ENCODE measurements at regions not wholly inside any gene's neighbourhood (a gene's known extent, or its start where the extent isn't known, plus 50 kb on each side); places are given as distances from the start of the nearest gene placed in this dataset.

DNA sequence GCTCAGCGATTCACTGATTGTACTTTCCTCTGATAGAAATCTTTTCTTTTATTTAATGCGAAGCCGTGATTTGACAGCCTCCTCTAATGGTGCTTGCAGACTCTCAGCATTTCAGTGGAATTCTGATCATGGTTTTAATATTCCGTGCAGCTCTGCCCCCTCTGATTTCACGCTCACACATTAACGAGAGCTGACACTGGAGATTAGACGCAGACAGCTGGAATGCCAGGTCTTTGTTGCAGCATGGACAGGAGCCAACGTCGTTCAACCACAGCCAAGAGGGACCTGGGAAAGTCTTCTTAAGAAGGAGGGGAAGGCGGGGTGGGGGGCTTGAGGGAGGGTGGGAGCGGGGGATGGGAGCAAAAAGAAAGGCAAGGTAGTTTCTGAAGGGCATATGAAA lies 186.4 kb downstream of the BLID start:
- WGBS, 2 donors: 2 to 4% methylated on average over 11 of the region's 11 CpGs
- Histone ChIP-seq H3K36me3 (no peaks in the 10 kb centered on the region), H3K9me3 (no peaks in the 10 kb centered on the region), H3K27ac (peak overlapping the region; percentile 42 to 76 (median 61)), H3K4me3 (replicated peaks in 1 of 3) (peak overlapping the region in 1 of 3 donors; percentile 7), H3K4me1 (peaks cover 5 to 13% of the 10 kb centered on the region in 2 donors), H3K27me3 (no peaks in the 10 kb centered on the region)
- intact Hi-C loops (cut with DNase I): no loop called here
- no peak for TF ChIP-seq POLR2A (IDR thresholded peaks at IDR 0.05)
- TF ChIP-seq, protein P1, sequence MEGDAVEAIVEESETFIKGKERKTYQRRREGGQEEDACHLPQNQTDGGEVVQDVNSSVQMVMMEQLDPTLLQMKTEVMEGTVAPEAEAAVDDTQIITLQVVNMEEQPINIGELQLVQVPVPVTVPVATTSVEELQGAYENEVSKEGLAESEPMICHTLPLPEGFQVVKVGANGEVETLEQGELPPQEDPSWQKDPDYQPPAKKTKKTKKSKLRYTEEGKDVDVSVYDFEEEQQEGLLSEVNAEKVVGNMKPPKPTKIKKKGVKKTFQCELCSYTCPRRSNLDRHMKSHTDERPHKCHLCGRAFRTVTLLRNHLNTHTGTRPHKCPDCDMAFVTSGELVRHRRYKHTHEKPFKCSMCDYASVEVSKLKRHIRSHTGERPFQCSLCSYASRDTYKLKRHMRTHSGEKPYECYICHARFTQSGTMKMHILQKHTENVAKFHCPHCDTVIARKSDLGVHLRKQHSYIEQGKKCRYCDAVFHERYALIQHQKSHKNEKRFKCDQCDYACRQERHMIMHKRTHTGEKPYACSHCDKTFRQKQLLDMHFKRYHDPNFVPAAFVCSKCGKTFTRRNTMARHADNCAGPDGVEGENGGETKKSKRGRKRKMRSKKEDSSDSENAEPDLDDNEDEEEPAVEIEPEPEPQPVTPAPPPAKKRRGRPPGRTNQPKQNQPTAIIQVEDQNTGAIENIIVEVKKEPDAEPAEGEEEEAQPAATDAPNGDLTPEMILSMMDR (IDR thresholded peaks at IDR 0.05): no peak
- DNase-seq: peak; percentile 85 to 86

- DNase-seq: peak; percentile 7 to 12
These were observed 187.1 kb downstream of the BLID start for GRCh38 chr11:121928597-121929580.

DNA sequence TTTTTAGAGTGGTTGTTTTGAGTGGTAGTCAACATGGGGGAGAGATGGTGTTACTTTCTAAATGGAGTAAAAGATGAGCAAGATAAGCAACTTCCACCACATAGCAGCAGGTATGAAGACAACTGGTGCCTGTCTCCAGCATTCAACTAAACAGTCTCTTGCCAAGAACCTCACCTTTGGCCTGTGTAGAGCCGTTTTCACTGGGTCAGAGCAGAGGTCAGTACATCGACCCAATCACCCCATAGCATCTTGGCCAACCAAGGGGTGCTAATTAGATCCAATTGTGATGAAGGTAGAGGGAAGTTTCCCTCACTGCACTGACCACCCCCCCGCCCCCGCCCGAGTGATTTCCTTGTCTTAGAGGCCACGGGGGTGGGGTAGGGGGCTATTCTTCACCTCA lies 188.2 kb downstream of the BLID start:
- H3K4me3 ChIP-seq (replicated peaks in 1 of 3): no peak overlapping the region
- no peak for DNase-seq
- no peak overlapping the region for H3K27ac ChIP-seq
- WGBS, 2 donors: 85 to 92% methylated on average over 6 of the region's 6 CpGs
- peaks cover 5 to 13% of the 10 kb centered on the region in 2 donors for H3K4me1 ChIP-seq
- no peaks in the 10 kb centered on the region for H3K27me3 ChIP-seq
- H3K36me3 ChIP-seq: no peaks in the 10 kb centered on the region
- intact Hi-C loops (cut with DNase I): no loop called here
- TF ChIP-seq, protein P1 (IDR thresholded peaks at IDR 0.05): no peak
- no peak for TF ChIP-seq POLR2A (IDR thresholded peaks at IDR 0.05)
- H3K9me3 ChIP-seq: no peaks in the 10 kb centered on the region

More at GRCh38 chr11:121928597-121929580, 187.1 kb downstream of the BLID start:
- Histone ChIP-seq H3K27ac (peak overlapping the region in 2 of 3 donors; percentile 61 to 76), H3K36me3 (no peaks in the 10 kb centered on the region), H3K27me3 (no peaks in the 10 kb centered on the region), H3K9me3 (no peaks in the 10 kb centered on the region), H3K4me3 (replicated peaks in 1 of 3) (peak overlapping the region in 1 of 3 donors; percentile 7), H3K4me1 (peaks cover 5 to 13% of the 10 kb centered on the region in 2 donors)
- intact Hi-C loops (cut with DNase I): no loop called here
- 17 to 23% methylated on average over 16 of the region's 16 CpGs for WGBS, 2 donors
- TF ChIP-seq, protein P1 (IDR thresholded peaks at IDR 0.05): no peak
- no peak for TF ChIP-seq POLR2A (IDR thresholded peaks at IDR 0.05)

- intact Hi-C loops (cut with DNase I): no loop called here
These were observed 188.8 kb downstream of the BLID start for GRCh38 chr11:121927097-121927785.

More at GRCh38 chr11:121927097-121927785, 188.8 kb downstream of the BLID start:
- H3K4me3 ChIP-seq (replicated peaks in 1 of 3): no peak overlapping the region
- no peak overlapping the region for H3K27ac ChIP-seq
- WGBS, 2 donors: 80 to 94% methylated on average over 8 of the region's 8 CpGs
- H3K27me3 ChIP-seq: no peaks in the 10 kb centered on the region
- no peak for DNase-seq
- H3K4me1 ChIP-seq: peaks cover 5 to 13% of the 10 kb centered on the region in 2 donors
- H3K9me3 ChIP-seq: no peaks in the 10 kb centered on the region
- TF ChIP-seq, protein P1 (IDR thresholded peaks at IDR 0.05): no peak
- no peak for TF ChIP-seq POLR2A (IDR thresholded peaks at IDR 0.05)
- H3K36me3 ChIP-seq: no peaks in the 10 kb centered on the region

All from thyroid gland (tissue), 4 donors.